M059J (cell line): ENCODE measurements at regions not wholly inside any gene's neighbourhood (a gene's known extent, or its start where the extent isn't known, plus 50 kb on each side); places are given as distances from the start of the nearest gene placed in this dataset.

Source experiments
- DNase-seq: peaks from one replicate; pipeline ENCODE4 v3.0.0-alpha.2; 2012; ENCODE audit warnings: low read depth

DNA sequence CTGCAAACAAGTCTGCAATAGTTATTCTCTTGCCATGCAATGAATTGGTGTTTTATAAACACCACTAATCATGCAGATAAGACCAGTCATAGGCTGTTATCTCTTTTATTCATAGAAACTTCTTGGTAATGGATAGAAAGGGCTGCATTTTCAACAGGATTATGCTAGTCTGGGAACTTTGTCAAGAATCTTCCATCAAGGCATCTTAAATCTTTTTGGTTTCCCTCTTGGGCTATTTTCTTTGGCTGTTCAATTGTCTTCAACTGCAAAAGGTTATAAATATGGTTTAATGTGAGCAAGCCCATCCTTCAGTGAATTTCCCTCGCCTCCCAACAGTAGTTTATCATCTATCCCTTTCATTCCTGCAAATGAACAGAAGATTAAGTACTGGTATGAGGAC is 59.0 kb upstream of the MINAR1 start:
- DNase-seq = no peak

DNA sequence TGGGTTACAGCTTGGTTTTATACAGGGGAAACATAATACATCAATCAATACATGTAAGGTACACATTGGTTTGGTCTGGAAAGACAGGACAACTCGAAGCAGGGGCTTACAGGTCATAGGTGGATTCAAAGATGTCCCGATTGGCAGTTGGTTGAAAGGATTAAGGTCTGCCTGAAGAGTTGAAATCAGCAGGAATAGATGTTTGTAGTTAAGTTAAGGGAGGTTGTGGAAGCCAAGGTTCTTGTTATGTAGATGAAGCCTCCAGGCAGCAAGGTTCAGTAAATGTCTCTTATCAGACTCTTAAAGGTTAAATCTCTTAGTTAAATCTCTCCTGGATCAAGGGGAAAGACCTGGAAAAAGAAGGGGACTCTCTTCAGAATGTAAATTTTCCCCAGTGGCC is 58.4 kb upstream of the MINAR1 start:
- DNase-seq = no peak

DNA sequence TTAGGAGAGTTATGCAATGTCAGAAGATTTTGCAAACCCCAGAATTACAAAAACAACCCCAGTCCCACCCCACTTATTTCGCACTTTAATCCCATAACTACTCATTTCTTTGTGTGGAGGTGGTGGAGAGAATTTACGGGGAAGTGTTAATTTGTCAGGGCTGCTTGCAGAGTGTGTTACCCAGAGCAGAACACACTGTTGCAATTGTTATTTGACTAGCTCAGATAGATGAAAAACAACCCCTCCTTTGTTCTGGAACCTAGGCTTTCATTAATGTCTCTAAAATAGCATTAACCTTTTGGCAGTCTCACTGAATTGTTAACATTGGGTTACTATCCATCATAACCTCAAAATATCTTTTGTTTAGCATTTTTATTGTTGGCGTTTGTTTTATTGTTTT is 55.8 kb upstream of the MINAR1 start:
- no peak for DNase-seq

DNA sequence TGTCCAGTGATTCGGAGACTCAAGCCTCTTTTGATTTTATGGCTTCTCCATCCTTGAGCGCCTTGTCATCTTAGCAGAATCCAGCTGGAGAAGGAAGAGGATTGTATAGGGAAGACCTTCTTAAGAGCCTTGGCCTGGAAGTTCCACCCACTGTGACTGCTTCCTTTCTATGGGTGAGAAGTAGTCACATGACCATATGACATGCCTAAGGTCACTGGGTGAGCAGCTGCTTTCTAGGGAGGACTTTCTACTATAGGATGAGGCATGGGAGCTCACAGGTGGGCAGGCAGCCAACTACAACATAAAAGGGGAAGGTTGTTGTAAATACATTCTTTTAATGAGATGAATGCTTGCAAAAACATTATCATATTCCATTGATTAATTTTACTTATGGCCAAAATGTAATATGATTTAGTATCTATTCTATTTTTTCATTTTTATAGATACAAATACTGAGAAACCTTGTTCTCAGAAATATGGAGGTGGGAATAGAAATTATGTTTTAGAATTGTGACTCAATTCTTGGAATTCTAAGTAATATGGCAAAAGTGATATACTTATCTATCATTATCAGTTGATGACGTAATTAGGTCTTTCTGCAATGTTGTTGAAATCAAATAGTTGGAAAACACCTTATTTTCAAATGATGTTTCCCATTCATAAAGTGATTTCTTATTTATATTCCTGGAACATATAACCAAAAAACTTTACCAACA is 53.6 kb upstream of the MINAR1 start:
- DNase-seq = no peak

DNA sequence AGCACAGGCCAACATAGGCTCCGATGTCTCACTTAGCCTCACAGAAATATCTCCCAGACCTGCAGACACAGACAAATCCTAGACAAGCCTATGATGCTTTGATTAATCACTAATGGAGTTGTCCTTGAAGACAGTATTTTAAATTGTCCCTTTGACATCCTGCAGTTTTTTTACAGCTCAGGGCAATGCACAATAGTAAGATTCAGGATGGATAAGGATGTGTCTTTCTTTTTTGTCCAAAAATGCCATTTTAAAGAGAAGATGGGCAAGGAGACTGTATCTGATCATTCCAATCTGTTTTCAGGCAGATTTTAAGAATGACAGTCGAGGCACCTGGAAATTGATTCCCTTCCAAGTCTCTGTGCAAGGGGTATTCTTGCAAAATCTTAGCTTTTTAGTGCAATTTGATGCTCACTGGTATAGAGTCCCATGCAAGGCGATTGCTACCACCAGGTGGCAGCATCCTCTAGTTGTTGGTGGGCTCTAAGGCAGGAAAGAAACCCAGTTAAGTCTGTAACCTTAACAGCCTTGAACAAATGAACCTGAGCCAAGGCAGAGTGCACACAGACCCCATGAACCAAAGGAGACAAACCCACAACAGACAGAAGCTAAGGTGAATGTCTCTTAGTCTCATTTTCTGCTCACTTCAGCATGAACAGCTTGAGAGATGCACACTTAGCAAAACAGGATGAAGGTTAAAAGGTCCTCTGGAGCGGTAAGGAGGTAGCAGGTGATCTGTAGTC is 51.2 kb upstream of the MINAR1 start:
- peak; percentile 56 for DNase-seq

DNA sequence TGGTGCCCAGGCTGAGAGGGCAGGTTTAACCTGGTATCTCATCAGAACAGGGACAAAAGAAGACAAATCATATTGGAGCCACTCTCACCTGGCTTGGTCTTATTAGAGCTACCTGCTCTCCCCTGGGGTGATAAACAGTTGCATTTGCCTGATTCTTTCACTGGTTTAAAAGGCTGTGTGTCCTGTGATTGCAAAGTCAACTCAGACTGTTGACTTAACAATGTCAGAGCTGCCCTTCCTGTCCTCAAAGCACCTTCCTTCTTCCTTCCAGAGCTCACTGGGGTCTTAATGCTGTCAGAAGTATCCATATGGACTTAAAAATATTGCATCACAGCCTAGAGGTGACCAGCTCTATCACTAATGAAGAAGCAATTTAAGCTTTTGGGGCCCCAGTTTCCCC is 50.5 kb upstream of the MINAR1 start:
- no peak for DNase-seq
